HepG2 (cell line): ENCODE measurements at regions not wholly inside any gene's neighbourhood (a gene's known extent, or its start where the extent isn't known, plus 50 kb on each side); places are given as distances from the start of the nearest gene placed in this dataset.

ENCODE experiments used
- ATF1 ChIP-seq: IDR thresholded peaks from 2 replicates; pipeline ENCODE4 v1.6.1; 2016; ENCODE audit warnings: mild to moderate bottlenecking, control low read depth
- BORCS8-MEF2B ChIP-seq: sonication (generic); formaldehyde crosslinking; IDR thresholded peaks from 2 replicates; pipeline ENCODE4 v1.8.0; 2022; ENCODE audit warnings: mild to moderate bottlenecking, missing genetic modification reagents
- CENPT ChIP-seq: sonication (generic); formaldehyde crosslinking; IDR thresholded peaks from 2 replicates; pipeline ENCODE4 v1.8.0; 2022; ENCODE audit warnings: low read depth, mild to moderate bottlenecking, moderate library complexity, missing genetic modification reagents
- GFI1 ChIP-seq: sonication (generic); formaldehyde crosslinking; IDR thresholded peaks from 2 replicates; pipeline ENCODE4 v1.5.0; 2020; ENCODE audit warnings: missing genetic modification reagents, mild to moderate bottlenecking, borderline replicate concordance
- GPN1 ChIP-seq: sonication (generic); formaldehyde crosslinking; IDR thresholded peaks from 2 replicates; pipeline ENCODE4 v1.5.1; 2020; ENCODE audit warnings: missing genetic modification reagents, borderline replicate concordance
- JDP2 ChIP-seq: sonication (generic); formaldehyde crosslinking; IDR thresholded peaks from 2 replicates; pipeline ENCODE4 v1.8.1; 2022; ENCODE audit warnings: missing genetic modification reagents, borderline replicate concordance
- KDM5B ChIP-seq: sonication (generic); formaldehyde crosslinking; IDR thresholded peaks from 2 replicates; pipeline ENCODE4 v1.4.0; 2020; ENCODE audit warnings: missing genetic modification reagents, mild to moderate bottlenecking, borderline replicate concordance
- PCBP1 ChIP-seq: fragments of 200-400 bp; formaldehyde crosslinking; IDR thresholded peaks from 2 replicates; pipeline ENCODE4 v1.6.1; 2017; ENCODE audit warnings: mild to moderate bottlenecking, low read depth, low read length, borderline replicate concordance
- SP2 ChIP-seq: sonication (generic); formaldehyde crosslinking; IDR thresholded peaks from 2 replicates; pipeline ENCODE4 v1.5.1; 2020; ENCODE audit warnings: mild to moderate bottlenecking, missing genetic modification reagents
- SUZ12 ChIP-seq: fragments of 150-350 bp; IDR thresholded peaks from 2 replicates; pipeline ENCODE4 v1.6.1; 2014; ENCODE audit warnings: low read depth, low read length
- TEAD3 ChIP-seq: optimal IDR thresholded peaks from 2 replicates; pipeline ENCODE3; 2016; ENCODE audit warnings: borderline replicate concordance
- ZKSCAN1 ChIP-seq: fragments of 150-350 bp; IDR thresholded peaks from 2 replicates; pipeline ENCODE4 v1.6.1; 2014; ENCODE audit warnings: low read length
- ZNF136 ChIP-seq: sonication (generic); formaldehyde crosslinking; IDR thresholded peaks from 2 replicates; pipeline ENCODE4 v1.8.1; 2022; ENCODE audit warnings: low read depth, mild to moderate bottlenecking, moderate library complexity, missing genetic modification reagents
- ZNF180 ChIP-seq: sonication (generic); formaldehyde crosslinking; IDR thresholded peaks from 2 replicates; pipeline ENCODE4 v1.4.0; 2020; ENCODE audit warnings: low read depth, missing genetic modification reagents, borderline replicate concordance
- ZNF501 ChIP-seq: sonication (generic); formaldehyde crosslinking; IDR thresholded peaks from 2 replicates; pipeline ENCODE4 v1.5.1; 2020; ENCODE audit warnings: mild to moderate bottlenecking, moderate library complexity, missing genetic modification reagents
- ZNF572 ChIP-seq: sonication (generic); formaldehyde crosslinking; IDR thresholded peaks from 2 replicates; pipeline ENCODE4 v1.5.1; 2020; ENCODE audit warnings: mild to moderate bottlenecking, missing genetic modification reagents
- ZNF672 ChIP-seq: sonication (generic); formaldehyde crosslinking; IDR thresholded peaks from 2 replicates; pipeline ENCODE4 v1.8.1; 2022; ENCODE audit warnings: missing genetic modification reagents
- TF ChIP-seq, protein P1 (sequence below): sonication (generic); formaldehyde crosslinking; IDR thresholded peaks from 2 replicates; pipeline ENCODE4 v1.4.0; 2020; ENCODE audit warnings: missing genetic modification reagents
- TF ChIP-seq, protein P2 (sequence below): sonication (generic); formaldehyde crosslinking; IDR thresholded peaks from 2 replicates; pipeline ENCODE4 v1.8.1; 2023; ENCODE audit warnings: mild to moderate bottlenecking, moderate library complexity, missing genetic modification reagents
- TF ChIP-seq, protein P3 (sequence below), 2 experiments: IDR thresholded peaks; 2 replicates each; pipeline ENCODE4 v1.6.1; 2011 to 2012; ENCODE audit warnings: low read length in 2 of 2, borderline replicate concordance in 1 of 2, low read depth in 1 of 2, mild to moderate bottlenecking in 1 of 2, moderate library complexity in 1 of 2

DNA sequence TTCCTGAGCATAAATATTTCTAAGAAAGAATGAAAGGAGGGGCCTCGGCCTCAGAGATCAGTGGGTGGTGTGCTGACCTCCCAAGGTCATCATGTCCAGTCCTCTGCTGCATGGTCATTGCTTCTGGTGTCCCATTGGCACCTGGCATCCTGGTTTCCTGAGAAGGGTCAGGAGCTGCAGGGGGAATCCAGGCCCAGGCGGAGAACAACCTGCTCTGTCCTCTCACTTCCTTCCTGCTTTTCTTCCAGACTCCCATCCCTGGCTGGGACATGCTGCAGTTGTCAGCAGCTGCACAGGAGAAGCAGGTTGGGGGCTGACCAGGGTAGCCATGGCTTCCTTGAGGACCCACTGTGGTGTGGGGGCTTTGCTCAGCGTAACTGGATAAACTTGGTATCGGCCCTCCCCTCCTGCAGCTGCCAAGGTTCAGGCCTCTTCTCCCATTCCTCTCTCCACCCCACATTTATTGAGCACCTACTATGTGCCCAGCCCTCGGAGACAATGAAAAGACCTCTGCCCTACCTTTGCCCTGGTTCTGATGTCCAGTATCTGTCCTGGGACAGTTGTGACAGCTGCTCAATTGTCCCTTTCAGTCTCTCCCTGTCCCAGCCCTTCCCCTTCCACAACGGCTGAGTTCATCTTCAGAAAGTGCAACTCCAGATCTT, 155.2 kb downstream of the CEBPB start (continued):
- TF ChIP-seq CENPT (CRISPR knock-in tag), result 0 out of 2 replicates have a peak, but pooled peaks have one; percentile 45
- TF ChIP-seq ZNF180 (CRISPR knock-in tag), result no peak
- 0 out of 2 replicates have a peak, but pooled peaks have one; percentile 24 for TF ChIP-seq SP2 (CRISPR knock-in tag)
- TF ChIP-seq ZNF501, result no peak
- TF ChIP-seq ZNF672, result peak; percentile 95; the same call in 1 of the 2 replicates
- TF ChIP-seq ATF1 (CRISPR knock-in tag), result no peak
- no peak for TF ChIP-seq GPN1 (CRISPR knock-in tag)
- TF ChIP-seq, protein P1, sequence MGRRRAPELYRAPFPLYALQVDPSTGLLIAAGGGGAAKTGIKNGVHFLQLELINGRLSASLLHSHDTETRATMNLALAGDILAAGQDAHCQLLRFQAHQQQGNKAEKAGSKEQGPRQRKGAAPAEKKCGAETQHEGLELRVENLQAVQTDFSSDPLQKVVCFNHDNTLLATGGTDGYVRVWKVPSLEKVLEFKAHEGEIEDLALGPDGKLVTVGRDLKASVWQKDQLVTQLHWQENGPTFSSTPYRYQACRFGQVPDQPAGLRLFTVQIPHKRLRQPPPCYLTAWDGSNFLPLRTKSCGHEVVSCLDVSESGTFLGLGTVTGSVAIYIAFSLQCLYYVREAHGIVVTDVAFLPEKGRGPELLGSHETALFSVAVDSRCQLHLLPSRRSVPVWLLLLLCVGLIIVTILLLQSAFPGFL (CRISPR knock-in tag), result 0 out of 2 replicates have a peak, but pooled peaks have one; percentile 29
- 0 out of 2 replicates have a peak, but pooled peaks have one; percentile 13 for TF ChIP-seq KDM5B (CRISPR knock-in tag)
- 0 out of 2 replicates have a peak, but pooled peaks have one; percentile 41 for TF ChIP-seq GFI1
- no peak for TF ChIP-seq SUZ12
- TF ChIP-seq PCBP1, result no peak
- no peak for TF ChIP-seq TEAD3 (CRISPR knock-in tag)
- no peak for TF ChIP-seq ZNF136 (CRISPR knock-in tag)
- TF ChIP-seq, protein P2, sequence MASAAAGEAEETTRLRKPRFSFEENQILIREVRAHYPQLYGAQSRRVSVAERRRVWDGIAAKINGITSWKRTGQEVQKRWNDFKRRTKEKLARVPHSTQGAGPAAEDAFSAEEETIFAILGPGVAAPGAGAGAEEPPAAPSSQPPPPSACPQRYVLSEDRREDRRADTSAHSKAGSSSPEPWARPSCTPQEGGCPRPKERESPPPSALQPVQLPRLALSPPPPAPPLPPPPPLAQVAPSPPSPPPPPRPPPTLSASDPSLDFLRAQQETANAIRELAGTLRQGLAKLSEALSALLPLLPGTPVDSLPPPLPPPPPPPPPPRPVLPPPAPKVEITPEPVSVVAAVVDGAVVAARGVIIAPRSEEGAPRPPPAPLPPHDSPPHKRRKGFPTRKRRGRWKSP (CRISPR knock-in tag), result no peak
- TF ChIP-seq BORCS8-MEF2B (CRISPR knock-in tag), result no peak
- TF ChIP-seq ZNF572 (CRISPR knock-in tag), result 0 out of 2 replicates have a peak, but pooled peaks have one; percentile 57
- TF ChIP-seq JDP2 (CRISPR knock-in tag), result no peak
- peak; percentile 87 for TF ChIP-seq ZKSCAN1
- TF ChIP-seq, protein P3, sequence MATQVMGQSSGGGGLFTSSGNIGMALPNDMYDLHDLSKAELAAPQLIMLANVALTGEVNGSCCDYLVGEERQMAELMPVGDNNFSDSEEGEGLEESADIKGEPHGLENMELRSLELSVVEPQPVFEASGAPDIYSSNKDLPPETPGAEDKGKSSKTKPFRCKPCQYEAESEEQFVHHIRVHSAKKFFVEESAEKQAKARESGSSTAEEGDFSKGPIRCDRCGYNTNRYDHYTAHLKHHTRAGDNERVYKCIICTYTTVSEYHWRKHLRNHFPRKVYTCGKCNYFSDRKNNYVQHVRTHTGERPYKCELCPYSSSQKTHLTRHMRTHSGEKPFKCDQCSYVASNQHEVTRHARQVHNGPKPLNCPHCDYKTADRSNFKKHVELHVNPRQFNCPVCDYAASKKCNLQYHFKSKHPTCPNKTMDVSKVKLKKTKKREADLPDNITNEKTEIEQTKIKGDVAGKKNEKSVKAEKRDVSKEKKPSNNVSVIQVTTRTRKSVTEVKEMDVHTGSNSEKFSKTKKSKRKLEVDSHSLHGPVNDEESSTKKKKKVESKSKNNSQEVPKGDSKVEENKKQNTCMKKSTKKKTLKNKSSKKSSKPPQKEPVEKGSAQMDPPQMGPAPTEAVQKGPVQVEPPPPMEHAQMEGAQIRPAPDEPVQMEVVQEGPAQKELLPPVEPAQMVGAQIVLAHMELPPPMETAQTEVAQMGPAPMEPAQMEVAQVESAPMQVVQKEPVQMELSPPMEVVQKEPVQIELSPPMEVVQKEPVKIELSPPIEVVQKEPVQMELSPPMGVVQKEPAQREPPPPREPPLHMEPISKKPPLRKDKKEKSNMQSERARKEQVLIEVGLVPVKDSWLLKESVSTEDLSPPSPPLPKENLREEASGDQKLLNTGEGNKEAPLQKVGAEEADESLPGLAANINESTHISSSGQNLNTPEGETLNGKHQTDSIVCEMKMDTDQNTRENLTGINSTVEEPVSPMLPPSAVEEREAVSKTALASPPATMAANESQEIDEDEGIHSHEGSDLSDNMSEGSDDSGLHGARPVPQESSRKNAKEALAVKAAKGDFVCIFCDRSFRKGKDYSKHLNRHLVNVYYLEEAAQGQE (IDR thresholded peaks at IDR 0.05; ENCODE audit: borderline replicate concordance in 1 of 2, low read depth in 1 of 2, low read length in 2 of 2), result no peak
